Activated CD8-positive, alpha-beta memory T cell treated with anti-CD3 and anti-CD28 coated beads for 1 hour (primary cell): ENCODE measurements at regions not wholly inside any gene's neighbourhood (a gene's known extent, or its start where the extent isn't known, plus 50 kb on each side); places are given as distances from the start of the nearest gene placed in this dataset.

Experiments used
- DNase-seq, 2 donors: peaks; one replicate each; pipeline ENCODE4 v3.0.0-alpha.2; 2020; ENCODE audit warnings: low read depth in 1 of 2; ENCODE audit errors: extremely low read depth in 1 of 2

DNA sequence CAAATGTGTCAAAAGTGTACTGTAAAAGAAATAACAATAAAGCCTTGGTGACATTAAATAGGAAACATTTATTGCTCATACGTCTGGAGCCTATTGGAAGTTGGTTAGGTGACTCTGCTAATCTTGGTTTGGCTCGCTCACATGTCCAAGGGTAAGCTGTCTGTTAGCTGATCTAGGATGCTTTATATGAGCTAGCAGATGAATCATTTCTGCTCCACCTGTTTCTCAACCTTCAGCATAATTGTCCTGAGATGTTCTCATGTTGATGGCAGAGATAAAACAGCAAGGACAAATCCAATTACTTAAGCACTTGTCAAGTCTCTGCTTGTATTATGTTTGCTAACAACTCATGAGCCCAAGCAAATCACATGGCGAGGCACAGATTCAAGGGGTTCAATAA, 56.0 kb upstream of the CD53 start:
- no peak for DNase-seq

DNA sequence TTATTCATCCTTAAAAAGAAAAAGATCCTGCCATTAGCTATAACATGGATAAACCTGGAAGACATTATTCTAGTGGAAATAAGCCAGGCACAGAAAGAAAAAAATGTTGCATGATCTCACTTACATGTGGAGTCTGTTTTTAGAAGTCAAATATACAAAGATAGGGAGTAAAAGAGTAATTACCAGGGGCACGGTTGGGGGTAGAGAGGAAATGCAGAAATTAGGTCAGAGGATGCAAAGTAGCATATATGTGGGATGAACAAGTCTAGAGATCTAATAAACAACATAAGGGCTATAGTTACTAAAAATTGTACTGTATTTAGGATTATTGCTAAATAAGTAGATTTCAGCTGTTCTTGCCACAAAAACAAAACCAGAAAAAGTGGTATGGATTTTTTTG, 61.4 kb upstream of the CD53 start:
- no peak for DNase-seq

DNA sequence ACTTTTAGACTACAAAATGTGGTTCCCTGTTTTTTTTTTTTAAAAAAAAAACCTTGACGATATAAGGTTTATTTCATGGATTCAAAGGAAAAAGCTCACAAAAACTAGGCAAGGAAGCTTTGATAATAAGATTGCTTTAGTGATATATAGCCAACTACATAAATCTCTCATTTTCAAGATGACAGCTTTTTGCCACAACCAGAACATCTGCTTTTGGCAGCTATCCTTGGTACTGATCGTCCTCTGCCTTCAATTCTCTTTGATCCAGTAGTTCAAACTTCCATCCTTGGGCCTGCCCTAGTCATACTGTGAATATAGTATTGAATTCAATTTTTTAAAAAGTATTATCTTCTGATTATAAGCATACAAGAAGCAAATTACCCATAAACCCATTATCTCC, 72.9 kb upstream of the CD53 start:
- no peak for DNase-seq

DNA sequence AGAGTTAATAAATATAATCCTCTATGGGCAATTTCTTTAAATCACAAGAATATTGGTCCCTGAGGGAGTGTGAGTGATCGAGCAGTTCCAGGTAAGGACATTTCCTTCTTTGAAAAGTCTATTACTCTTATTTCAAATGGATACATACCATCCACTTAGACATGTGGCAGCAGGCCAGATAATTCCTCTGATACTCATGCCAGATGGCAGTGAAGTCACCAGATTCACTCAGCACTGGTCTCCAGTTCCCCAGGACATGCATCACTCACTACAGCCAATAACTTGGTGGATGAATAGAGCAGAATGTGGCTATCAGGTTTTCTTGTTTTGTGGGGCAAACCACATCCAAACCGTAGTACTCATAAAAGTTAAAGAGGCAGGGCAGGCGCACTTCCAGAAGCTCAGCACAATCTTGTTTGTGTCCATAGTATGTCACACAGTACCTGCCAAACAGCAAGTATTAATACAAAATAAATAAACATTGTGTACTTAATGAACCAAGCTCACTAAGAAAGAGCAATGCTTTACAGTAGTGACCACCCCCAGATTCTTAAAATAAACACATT, 74.2 kb upstream of the CD53 start:
- no peak for DNase-seq

DNA sequence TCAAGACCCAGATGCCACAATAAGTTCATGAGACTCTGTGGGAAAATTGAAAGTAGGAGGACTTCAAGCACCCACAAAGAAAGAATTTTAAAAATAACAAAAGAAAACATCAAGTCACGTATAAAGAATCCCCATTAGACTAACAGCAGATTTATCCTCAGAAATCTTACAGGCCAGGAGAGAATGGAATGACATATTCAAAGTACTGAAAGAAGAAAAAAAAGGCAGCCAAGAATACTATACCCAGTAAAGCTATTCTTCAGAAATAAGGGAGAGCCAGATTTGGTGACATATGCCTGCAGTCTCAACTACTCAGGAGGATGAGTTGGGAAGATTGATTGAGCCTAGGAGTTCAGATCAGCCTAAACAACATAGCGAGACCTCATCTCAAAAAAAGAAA, 84.3 kb upstream of the CD53 start:
- DNase-seq: no peak

DNA sequence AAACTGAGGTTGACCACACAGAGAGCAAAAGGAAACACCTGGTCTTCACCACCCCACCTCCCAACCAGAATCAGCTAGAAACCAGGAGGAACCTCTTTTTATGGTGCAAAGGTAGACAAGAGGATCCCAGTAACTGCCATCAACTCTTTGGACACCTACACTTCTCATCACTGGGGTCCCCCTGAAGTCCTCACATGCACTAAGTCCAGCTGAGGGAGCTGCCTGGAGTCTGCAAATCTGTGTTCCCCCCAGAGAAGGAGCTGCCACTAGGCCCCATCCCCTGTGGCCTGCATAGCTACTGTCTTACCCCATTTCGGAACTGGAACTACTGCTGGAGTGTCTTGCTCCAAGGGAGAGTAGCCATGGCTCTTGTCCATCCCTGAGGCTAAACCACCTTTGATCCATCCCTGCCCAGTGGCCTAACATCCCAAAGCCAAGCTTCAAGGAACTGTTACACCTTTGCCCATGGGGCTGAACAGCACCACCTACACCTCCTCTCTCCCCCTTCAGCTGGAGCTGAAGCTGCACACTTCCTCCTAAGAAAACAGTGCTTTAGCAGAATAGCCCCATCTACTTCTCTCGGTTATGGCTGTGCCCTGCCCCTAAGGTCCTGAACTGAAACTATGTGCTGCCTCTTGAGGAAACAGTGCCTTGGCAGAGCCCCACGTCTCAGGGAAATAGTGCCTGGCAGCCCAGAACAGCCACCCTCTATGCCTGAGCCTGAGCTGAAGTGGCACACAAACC, 85.4 kb upstream of the CD53 start:
- DNase-seq: no peak

DNA sequence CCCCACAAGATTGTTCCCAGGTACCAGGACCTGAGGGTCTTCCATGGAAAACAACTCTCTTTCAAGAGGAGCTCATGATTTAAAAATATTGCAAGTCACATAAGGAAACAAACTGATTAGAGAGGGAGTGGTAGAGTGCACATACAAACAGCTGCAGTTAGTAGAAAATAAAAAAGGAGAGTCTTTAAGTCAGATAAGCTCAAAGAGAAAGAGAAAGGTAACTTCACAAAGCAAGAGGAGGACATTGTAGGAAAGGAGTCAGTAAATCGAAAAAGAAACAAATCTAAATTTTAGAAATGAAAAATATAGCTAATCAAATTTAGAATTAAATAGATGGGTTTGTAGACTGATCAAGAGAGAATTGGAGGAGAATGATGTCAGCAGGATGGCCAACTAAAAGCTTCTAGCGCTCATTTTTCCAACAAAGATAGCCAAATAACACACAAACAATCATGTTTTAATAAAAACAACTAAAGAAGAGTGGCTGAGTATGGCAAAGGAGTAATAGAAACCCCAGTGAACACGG, 86.1 kb upstream of the CD53 start:
- no peak for DNase-seq

DNA sequence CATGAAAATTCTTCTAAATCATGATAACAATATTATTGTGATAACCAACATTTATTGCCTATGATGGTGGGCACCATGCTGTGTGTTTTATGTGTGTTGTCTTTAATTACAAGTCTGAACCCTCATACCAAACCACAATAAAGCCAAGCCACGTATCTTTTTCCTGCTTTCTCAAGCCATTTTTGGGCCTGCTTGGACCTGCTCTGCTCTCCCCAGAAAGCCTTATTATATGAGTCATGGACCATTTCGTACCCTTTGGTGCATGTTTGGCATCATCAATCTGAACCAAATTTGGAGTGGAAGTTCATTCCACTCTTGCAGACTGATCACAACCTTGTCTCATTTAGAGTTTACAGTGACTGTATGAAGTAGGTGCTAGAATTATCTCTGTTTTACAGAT, 87.3 kb upstream of the CD53 start:
- no peak for DNase-seq

DNA sequence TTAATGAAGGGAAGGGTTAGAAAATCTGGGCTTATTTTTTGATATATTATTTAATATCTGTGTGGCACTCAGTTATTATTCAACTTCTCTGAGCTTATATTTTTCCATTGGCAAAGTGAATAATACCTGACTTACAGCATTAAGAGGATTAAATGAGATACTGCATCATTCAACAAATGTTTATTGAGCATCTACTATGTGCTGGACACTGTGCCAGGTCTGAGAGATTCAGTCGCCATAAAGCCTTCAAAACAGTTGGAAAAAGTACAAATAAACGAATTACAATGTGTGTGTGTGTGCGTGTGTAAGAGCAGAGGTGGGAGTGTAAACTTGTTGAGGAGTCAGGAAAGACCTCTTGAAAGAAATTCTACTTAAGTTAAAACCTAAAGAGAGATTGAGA, 87.9 kb upstream of the CD53 start:
- DNase-seq: no peak

DNA sequence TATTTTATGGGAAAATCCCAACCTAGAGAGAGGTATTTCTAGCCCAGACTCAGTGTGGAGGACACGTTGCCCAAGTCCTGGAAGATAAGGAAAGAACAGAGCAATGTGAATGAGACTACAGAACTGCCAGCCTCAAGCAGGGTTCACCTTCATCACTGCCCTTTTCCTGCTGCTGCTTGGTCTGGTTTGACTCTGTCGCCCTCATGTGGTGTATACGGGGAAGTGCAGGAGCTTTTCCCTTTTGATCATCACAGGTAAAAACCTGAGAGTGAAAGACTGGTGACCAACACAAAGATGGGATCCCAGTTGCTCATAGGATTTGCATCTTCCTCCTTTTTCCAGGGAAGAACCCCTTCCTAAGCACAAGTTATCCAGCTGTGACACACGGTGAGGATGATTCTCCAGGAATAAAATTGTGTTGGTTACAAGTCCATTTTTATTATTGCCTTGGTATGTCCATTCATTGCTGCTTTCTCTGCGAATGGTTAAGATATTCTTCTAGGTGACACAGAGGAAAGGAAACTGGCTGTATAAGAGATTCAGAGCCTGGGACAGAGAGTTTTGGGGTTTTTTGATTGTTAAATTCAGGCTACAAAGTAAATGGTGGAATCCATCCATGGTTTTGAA, 89.5 kb upstream of the CD53 start:
- peak in 1 of 2 donors; percentile 9 for DNase-seq

DNA sequence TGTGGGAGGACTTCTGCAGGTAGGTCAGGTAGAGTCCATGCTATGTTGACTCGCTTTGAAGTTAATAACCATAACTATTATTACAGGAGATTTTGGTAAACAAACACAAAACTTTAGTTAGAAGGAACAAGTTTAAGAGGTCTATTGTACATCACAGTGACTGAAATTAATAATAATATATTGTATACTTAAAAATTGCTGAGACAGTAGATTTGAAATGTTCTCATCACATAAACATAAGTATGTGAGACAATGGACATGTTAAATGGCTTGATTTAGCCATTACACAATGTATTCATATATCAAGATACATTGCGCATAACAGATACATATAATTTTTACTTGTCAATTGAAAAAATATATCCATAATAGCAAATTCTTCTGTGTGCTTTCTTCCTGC, 91.4 kb upstream of the CD53 start:
- no peak for DNase-seq

DNA sequence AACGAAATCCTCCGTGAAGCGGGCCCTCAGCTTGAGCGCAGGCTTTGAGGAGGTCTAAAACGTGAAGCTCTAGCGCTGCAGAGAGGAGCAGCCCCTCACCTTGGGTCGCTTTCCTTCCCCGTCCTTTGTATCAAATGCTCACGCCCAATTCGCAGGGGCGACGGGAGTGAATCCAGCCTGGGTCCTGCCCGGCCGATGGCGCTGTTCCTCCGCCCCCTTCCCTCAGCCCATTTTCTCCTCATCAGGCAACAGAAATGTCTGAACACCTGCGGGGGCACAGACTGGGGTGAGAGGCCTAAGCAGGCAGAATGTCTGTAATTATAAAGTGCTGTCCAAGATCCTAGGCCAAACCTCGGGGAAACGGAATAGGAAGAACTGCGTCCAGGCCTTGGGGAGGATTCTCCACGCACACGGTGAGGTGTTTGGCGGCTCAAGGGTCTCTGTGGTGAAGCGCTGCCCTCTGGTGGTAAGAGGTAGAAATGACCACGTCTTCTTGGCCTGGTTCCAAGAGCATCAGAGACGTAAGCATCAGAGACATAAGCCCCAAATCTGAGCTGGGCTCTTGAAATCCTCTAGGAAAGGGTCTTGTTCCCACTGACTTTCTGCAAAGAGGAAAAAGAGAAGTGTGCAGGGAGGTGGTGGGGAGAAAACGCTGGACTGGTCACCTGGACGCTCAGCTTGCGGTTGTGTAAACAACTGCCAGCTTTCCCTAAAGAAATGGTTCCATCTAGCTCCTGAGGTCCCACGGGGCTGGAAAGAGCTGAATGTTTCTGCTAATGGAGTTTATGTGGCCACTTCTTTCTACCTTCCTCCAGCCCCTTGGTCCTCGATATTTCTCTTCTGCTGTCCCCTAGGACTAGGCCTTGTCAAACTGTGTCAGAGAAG, 92.1 kb upstream of the CD53 start:
- peak; percentile 40 to 47 for DNase-seq

DNA sequence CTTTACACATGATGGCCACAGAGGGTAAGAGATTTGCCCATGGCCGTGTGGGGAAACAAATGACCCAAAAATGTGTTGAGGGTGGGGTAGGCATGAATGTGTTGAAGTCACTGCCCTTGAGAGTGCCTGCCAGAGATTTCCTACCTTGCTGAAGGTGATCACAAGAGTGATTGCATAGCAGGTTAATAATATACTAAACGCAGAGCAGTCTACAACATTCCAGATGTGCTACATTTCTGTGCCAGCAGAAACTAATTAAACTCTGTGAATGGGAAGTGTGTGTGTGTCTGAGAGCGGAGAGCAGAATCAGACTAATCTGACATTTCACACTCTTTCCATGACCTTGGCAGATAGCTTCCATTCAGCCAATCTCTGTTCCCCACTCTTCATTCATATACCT, 93.3 kb upstream of the CD53 start:
- no peak for DNase-seq

DNA sequence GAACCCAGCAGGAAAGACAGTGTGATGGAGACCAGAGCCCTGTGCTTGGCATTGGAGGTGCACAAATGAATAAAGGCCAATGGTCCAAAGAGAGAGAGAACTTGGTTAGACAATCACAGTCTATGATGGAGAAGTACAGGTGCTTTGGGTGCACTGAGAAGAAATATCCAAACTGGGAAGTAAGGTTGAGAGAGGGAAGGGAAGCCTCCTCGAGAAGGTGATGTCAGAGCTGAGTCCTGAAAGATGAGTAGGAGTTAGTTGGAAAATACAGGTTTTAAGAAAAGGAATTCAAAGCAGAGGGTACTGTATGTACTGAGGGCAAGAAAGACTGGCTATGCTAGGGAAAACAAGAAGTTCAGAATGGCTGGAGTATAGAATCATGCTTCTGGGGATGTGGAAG, 94.1 kb upstream of the CD53 start:
- no peak for DNase-seq

DNA sequence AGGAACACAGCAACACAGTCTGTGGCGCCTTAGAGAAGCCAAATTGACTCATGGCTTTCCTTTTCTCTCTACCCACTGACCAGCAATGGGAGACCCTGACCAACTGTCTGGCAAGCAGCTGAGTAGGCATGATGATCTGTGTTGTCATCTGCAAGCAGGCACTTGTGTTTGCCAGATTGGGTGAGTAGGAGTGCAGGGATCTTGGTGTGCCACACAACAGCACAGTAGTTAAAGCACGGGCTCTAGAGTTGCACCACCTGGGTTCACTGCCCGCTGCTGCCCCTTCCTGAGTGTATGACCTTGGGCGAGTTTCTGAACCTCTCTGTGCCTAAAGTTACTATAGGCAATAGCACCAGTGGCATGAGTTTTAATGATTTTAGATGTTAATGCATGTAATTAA, 95.7 kb upstream of the CD53 start:
- DNase-seq: no peak

DNA sequence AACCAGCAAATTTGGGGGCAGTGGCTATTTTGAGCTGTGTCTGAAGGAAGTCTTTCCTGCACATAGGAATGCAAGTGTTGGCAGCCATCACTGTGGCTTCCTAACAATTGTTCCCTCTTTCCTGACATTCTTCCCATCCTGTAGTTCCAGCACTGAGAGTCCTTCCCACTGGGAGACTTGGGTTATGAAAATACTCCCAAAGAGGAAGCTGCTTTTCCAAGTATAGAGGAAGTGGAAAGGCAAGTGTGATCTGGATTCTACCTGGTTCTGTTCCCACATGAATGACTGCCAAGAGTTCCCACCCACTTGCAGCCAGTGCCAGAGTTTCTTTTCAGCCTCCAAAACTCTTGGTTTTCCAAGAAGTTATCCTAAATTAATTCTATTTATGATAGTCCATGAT, 98.5 kb upstream of the CD53 start:
- no peak for DNase-seq

DNA sequence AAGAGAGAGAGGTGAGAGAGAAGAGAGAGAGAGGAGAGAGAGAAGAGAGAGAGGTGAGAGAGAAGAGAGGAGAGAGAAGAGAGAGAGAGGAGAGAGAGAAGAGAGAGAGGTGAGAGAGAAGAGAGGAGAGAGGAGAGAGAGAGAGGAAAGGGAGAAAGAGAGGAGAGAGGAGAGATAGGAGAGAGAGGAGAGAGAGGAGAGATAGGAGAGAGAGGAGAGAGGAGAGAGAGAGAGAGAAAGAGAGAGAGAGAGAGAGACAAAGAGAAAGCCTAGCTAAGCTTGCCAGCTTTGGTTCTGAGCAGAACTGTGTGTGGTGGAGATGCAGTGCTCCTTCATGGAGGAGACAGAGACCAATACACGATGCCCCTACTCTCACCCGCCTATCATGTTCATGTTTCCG, 99.1 kb upstream of the KCNA3 start:
- DNase-seq: no peak

DNA sequence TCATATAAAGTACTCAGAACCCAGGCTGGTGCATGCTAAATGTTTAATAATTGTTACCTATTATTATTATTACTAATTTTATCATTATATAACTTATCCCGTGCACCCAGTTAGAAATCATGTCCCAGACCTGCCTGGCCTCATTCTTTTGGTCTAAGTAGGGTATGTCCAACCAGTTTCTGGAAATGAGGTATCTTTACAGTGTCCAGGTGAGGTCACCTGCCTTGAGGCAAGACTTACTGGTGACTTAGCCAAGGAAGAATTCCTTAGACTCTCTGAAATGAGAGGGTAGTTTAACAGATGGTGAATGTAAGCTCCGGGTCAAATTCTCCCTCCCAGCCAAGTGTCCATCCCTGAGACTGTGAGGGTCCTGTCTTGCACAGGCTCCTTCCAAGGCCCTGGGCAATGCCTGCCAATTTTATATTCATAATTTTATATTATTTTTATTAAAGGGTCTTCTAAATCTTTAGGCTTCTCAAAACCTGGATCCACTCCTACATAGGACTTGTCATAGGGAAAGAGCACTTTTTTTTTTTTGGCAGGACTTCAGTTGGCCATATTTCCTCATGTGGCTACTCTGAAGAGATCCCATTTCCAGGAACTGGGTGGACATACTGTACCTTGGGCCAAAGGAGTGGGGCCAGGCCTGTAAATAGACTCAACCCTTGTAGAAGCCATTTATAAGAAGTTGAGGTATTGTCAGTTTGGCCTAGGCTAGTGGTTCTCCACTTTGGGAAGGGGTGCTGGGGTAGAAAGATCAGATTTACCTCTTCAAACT, 96.7 kb upstream of the KCNA3 start:
- DNase-seq: no peak

DNA sequence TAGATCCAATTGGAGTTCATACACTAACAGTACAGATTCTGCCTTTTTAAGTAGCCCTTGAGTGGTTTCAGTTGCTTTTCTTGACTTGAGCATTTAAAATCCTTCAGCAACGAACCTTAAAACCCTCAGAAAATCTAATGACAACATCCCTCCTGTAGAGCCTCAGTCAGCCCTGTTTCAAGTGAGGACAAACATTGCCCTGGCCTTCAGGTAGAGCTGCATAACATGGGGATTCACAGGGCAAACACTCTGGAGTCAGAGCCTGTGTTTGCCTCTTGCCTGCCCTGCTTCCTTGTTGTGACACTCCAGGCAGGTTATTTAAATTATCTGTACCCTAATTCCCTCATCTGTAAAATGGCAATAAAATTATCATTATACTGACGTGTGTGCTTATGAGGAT, 96.1 kb upstream of the KCNA3 start:
- no peak for DNase-seq

DNA sequence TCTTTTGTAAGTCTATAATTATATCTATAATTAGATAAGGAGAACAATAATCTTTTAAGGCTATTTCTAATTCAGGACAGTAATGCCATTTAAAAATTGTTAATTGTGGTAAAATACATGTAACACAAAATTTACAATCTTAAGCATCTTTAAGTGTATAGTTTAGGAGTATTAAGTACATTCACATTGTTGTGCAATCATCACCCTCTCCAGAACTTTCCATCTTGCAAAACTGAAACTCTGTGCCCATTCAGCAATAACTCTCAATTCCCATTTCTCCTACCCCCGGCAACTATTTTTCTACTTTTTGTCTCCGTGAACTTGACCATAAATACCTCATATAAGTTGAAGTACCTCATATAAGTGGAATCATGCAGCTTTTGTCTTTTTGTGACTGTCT, 93.9 kb upstream of the KCNA3 start:
- no peak for DNase-seq

DNA sequence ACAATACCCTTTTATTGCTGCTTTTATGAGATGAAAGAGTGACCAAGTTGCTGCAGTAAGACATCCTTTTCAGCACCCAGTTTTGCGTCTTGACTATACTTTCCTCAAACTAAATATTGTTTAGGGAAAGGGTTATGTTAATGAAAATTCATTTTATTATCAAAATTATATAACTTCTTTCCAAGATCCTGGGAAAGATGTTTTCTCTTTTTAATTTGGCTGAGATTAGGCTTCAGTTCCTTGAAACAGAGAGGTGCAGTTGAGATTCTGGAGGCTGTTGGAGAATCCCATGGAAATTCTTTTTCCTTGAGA, 91.6 kb upstream of the KCNA3 start:
- no peak for DNase-seq
